ENCODE measurements at regions not wholly inside any gene's neighbourhood (a gene's known extent, or its start where the extent isn't known, plus 50 kb on each side); places are given as distances from the start of the nearest gene placed in this dataset.

DNA sequence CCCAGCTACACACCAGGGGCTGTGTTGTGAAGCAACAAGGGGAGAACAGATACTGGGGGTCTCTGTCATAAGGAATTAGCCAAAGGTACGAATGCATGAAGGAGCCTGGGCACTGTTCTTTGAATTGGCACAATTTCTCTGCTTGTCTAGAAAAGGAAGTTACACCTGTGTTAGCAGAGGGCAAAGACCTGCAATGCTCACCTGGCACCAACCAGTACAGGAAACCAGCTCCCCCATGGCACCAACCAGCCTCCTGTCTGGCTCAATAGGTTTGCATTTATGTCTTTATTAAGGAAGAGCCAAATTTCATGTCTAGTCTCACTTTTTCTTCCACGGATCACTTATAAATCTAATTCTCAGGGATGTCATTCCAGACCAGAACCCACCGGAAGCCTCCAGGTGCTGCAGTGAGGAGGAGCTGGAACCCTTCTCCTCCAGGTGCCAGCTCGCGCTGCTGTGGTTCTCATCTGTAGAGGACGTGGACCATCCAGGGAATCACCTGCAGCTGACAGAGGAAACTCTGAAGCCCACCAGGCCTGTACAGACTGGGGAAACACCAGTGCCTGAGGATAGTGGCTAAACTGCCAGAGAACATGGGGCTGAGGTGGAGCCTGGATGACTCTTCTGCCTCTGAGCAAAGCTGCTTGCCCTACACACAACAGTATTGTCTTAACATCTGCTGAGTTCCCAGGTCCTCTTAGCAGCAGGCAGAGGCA, 113.4 kb upstream of the TRIM2 start:
- no peak for TF ChIP-seq CHD2 (IDR thresholded peaks at IDR 0.05; ENCODE audit: low read length, partially characterized antibody)
- no peak for TF ChIP-seq POLR2A (IDR thresholded peaks at IDR 0.05; ENCODE audit: low read length)
- no peak for TF ChIP-seq SMC3 (IDR thresholded peaks at IDR 0.05)
- TF ChIP-seq, protein P1, sequence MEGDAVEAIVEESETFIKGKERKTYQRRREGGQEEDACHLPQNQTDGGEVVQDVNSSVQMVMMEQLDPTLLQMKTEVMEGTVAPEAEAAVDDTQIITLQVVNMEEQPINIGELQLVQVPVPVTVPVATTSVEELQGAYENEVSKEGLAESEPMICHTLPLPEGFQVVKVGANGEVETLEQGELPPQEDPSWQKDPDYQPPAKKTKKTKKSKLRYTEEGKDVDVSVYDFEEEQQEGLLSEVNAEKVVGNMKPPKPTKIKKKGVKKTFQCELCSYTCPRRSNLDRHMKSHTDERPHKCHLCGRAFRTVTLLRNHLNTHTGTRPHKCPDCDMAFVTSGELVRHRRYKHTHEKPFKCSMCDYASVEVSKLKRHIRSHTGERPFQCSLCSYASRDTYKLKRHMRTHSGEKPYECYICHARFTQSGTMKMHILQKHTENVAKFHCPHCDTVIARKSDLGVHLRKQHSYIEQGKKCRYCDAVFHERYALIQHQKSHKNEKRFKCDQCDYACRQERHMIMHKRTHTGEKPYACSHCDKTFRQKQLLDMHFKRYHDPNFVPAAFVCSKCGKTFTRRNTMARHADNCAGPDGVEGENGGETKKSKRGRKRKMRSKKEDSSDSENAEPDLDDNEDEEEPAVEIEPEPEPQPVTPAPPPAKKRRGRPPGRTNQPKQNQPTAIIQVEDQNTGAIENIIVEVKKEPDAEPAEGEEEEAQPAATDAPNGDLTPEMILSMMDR (IDR thresholded peaks at IDR 0.05): no peak
- no peak for TF ChIP-seq RNF2 (IDR thresholded peaks at IDR 0.05; ENCODE audit: borderline replicate concordance, low read depth)
- TF ChIP-seq, protein P2, sequence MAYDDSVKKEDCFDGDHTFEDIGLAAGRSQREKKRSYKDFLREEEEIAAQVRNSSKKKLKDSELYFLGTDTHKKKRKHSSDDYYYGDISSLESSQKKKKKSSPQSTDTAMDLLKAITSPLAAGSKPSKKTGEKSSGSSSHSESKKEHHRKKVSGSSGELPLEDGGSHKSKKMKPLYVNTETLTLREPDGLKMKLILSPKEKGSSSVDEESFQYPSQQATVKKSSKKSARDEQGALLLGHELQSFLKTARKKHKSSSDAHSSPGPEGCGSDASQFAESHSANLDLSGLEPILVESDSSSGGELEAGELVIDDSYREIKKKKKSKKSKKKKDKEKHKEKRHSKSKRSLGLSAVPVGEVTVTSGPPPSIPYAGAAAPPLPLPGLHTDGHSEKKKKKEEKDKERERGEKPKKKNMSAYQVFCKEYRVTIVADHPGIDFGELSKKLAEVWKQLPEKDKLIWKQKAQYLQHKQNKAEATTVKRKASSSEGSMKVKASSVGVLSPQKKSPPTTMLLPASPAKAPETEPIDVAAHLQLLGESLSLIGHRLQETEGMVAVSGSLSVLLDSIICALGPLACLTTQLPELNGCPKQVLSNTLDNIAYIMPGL (CRISPR knock-in tag; IDR thresholded peaks at IDR 0.05; ENCODE audit: borderline replicate concordance): no peak
- TF ChIP-seq PBX3 (IDR thresholded peaks at IDR 0.05): no peak
- TF ChIP-seq, protein P3, sequence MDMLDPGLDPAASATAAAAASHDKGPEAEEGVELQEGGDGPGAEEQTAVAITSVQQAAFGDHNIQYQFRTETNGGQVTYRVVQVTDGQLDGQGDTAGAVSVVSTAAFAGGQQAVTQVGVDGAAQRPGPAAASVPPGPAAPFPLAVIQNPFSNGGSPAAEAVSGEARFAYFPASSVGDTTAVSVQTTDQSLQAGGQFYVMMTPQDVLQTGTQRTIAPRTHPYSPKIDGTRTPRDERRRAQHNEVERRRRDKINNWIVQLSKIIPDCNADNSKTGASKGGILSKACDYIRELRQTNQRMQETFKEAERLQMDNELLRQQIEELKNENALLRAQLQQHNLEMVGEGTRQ (IDR thresholded peaks at IDR 0.05): no peak
- TF ChIP-seq, protein P4, sequence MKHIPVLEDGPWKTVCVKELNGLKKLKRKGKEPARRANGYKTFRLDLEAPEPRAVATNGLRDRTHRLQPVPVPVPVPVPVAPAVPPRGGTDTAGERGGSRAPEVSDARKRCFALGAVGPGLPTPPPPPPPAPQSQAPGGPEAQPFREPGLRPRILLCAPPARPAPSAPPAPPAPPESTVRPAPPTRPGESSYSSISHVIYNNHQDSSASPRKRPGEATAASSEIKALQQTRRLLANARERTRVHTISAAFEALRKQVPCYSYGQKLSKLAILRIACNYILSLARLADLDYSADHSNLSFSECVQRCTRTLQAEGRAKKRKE (CRISPR knock-in tag; IDR thresholded peaks at IDR 0.05; ENCODE audit: low read depth): no peak
- no peak for TF ChIP-seq RCOR1 (IDR thresholded peaks at IDR 0.05; ENCODE audit: low read depth, low read length)
- no peak for TF ChIP-seq EP300 (IDR thresholded peaks at IDR 0.05)
